Stomach smooth muscle (tissue), 2 donors: ENCODE measurements at regions not wholly inside any gene's neighbourhood (a gene's known extent, or its start where the extent isn't known, plus 50 kb on each side); places are given as distances from the start of the nearest gene placed in this dataset.

Experiments used
- H3K27ac ChIP-seq: one replicate; pipeline ENCODE4 v1.7.0; 2013; ENCODE audit warnings: mild to moderate bottlenecking, low read length, inconsistent platforms
- H3K27me3 ChIP-seq, 2 donors: one replicate each; pipeline ENCODE4 v1.7.0; 2013; ENCODE audit warnings: low read length in 2 of 2; ENCODE audit not compliant: insufficient read depth in 2 of 2, control insufficient read depth in 1 of 2
- H3K36me3 ChIP-seq, 2 donors: one replicate each; pipeline ENCODE4 v1.7.0; 2013; ENCODE audit warnings: low read length in 2 of 2; ENCODE audit not compliant: control insufficient read depth in 2 of 2, insufficient read depth in 2 of 2
- H3K4me1 ChIP-seq: one replicate; pipeline ENCODE4 v1.7.0; 2013; ENCODE audit warnings: low read length; ENCODE audit not compliant: control insufficient read depth, insufficient read depth
- H3K4me3 ChIP-seq, 2 donors: one replicate each; pipeline ENCODE4 v1.7.0; 2013; ENCODE audit warnings: low read length in 2 of 2
- H3K9ac ChIP-seq, 2 donors: one replicate each; pipeline ENCODE4 v1.7.0; 2013; ENCODE audit warnings: low read length in 2 of 2, mild to moderate bottlenecking in 1 of 2
- H3K9me3 ChIP-seq, 2 donors: one replicate each; pipeline ENCODE4 v1.7.0; 2013; ENCODE audit warnings: low read length in 2 of 2; ENCODE audit not compliant: control insufficient read depth in 2 of 2
- donor health status: healthy.
- donor health status: Pancreatic carcinoma.

- H3K9ac ChIP-seq: no peak overlapping the region
- H3K36me3 ChIP-seq: no peaks in the 10 kb centered on the region
- H3K4me1 ChIP-seq: no peaks in the 10 kb centered on the region
- no peak overlapping the region for H3K27ac ChIP-seq
- H3K9me3 ChIP-seq: no peaks in the 10 kb centered on the region
- H3K4me3 ChIP-seq: no peak overlapping the region
- H3K27me3 ChIP-seq: no peaks in the 10 kb centered on the region
Observed at GRCh38 chr4:56184214-56184613, 203.1 kb downstream of the AASDH start.

- no peak overlapping the region for H3K27ac ChIP-seq
- H3K9me3 ChIP-seq: no peaks in the 10 kb centered on the region
- H3K4me1 ChIP-seq: no peaks in the 10 kb centered on the region
- no peak overlapping the region for H3K9ac ChIP-seq
- no peaks in the 10 kb centered on the region for H3K27me3 ChIP-seq
- no peak overlapping the region for H3K4me3 ChIP-seq
- no peaks in the 10 kb centered on the region for H3K36me3 ChIP-seq
Observed at GRCh38 chr4:56183344-56183959, 203.8 kb downstream of the AASDH start.

- H3K27ac ChIP-seq: no peak overlapping the region
- H3K9me3 ChIP-seq: no peaks in the 10 kb centered on the region
- no peak overlapping the region for H3K9ac ChIP-seq
- no peaks in the 10 kb centered on the region for H3K4me1 ChIP-seq
- no peak overlapping the region for H3K4me3 ChIP-seq
- no peaks in the 10 kb centered on the region for H3K36me3 ChIP-seq
- H3K27me3 ChIP-seq: no peaks in the 10 kb centered on the region
Observed at GRCh38 chr4:56182356-56182755, 204.9 kb downstream of the AASDH start.

GRCh38 chr4:56181140-56181953, 205.9 kb downstream of the AASDH start:
- no peaks in the 10 kb centered on the region for H3K9me3 ChIP-seq
- H3K4me1 ChIP-seq: no peaks in the 10 kb centered on the region
- H3K27ac ChIP-seq: no peak overlapping the region
- no peaks in the 10 kb centered on the region for H3K36me3 ChIP-seq
- no peak overlapping the region for H3K9ac ChIP-seq
- H3K4me3 ChIP-seq: no peak overlapping the region
- no peaks in the 10 kb centered on the region for H3K27me3 ChIP-seq

GRCh38 chr4:56169061-56169460, 218.2 kb downstream of the AASDH start:
- Histone ChIP-seq H3K9ac (no peak overlapping the region), H3K27me3 (no peaks in the 10 kb centered on the region), H3K27ac (no peak overlapping the region), H3K4me1 (no peaks in the 10 kb centered on the region), H3K4me3 (no peak overlapping the region), H3K9me3 (no peaks in the 10 kb centered on the region), H3K36me3 (no peaks in the 10 kb centered on the region)

GRCh38 chr4:56164907-56165306, 216.2 kb downstream of the CEP135 start:
- no peak overlapping the region for H3K27ac ChIP-seq
- no peaks in the 10 kb centered on the region for H3K9me3 ChIP-seq
- no peak overlapping the region for H3K4me3 ChIP-seq
- no peaks in the 10 kb centered on the region for H3K4me1 ChIP-seq
- no peak overlapping the region for H3K9ac ChIP-seq
- H3K27me3 ChIP-seq: no peaks in the 10 kb centered on the region
- H3K36me3 ChIP-seq: no peaks in the 10 kb centered on the region

- Histone ChIP-seq H3K36me3 (no peaks in the 10 kb centered on the region), H3K9ac (no peak overlapping the region), H3K4me1 (no peaks in the 10 kb centered on the region), H3K4me3 (no peak overlapping the region), H3K27ac (no peak overlapping the region), H3K27me3 (no peaks in the 10 kb centered on the region), H3K9me3 (no peaks in the 10 kb centered on the region)
Observed at GRCh38 chr4:56160636-56161035, 211.9 kb downstream of the CEP135 start.

GRCh38 chr4:56158483-56158882, 209.7 kb downstream of the CEP135 start:
- Histone ChIP-seq H3K27me3 (no peaks in the 10 kb centered on the region), H3K9me3 (no peaks in the 10 kb centered on the region), H3K9ac (no peak overlapping the region), H3K4me1 (no peaks in the 10 kb centered on the region), H3K36me3 (no peaks in the 10 kb centered on the region), H3K27ac (no peak overlapping the region), H3K4me3 (no peak overlapping the region)

GRCh38 chr4:56156141-56156540, 207.4 kb downstream of the CEP135 start:
- H3K27ac ChIP-seq: no peak overlapping the region
- no peaks in the 10 kb centered on the region for H3K4me1 ChIP-seq
- no peak overlapping the region for H3K4me3 ChIP-seq

GRCh38 chr4:56155432-56155831, 206.7 kb downstream of the CEP135 start:
- H3K9me3 ChIP-seq: no peaks in the 10 kb centered on the region
- H3K4me1 ChIP-seq: no peaks in the 10 kb centered on the region
- H3K36me3 ChIP-seq: no peaks in the 10 kb centered on the region
- no peaks in the 10 kb centered on the region for H3K27me3 ChIP-seq
- H3K4me3 ChIP-seq: no peak overlapping the region
- no peak overlapping the region for H3K27ac ChIP-seq
- no peak overlapping the region for H3K9ac ChIP-seq

More at GRCh38 chr4:56156141-56156540, 207.4 kb downstream of the CEP135 start:
- Histone ChIP-seq H3K36me3 (no peaks in the 10 kb centered on the region), H3K9me3 (no peaks in the 10 kb centered on the region), H3K27me3 (no peaks in the 10 kb centered on the region), H3K9ac (no peak overlapping the region)

- Histone ChIP-seq H3K4me3 (no peak overlapping the region), H3K9me3 (no peaks in the 10 kb centered on the region), H3K36me3 (no peaks in the 10 kb centered on the region), H3K4me1 (no peaks in the 10 kb centered on the region), H3K27me3 (no peaks in the 10 kb centered on the region), H3K27ac (no peak overlapping the region), H3K9ac (no peak overlapping the region)
Observed at GRCh38 chr4:56149591-56149990, 200.8 kb downstream of the CEP135 start.
